Activated CD4-positive, alpha-beta T cell treated with anti-CD3 and anti-CD28 coated beads, Interleukin-2, amount 10 ng/mL, durations not matched to agents 7 days and 5 days (primary cell): ENCODE measurements at regions not wholly inside any gene's neighbourhood (a gene's known extent, or its start where the extent isn't known, plus 50 kb on each side); places are given as distances from the start of the nearest gene placed in this dataset.
A peak's percentile ranks its signal among the peaks of the same experiment; 100 is the strongest.
"Not testable (repeated sequence)": the region's sequence is repeated elsewhere in the genome, so short reads cannot be mapped to it uniquely, and the experiment has no call there.

Experiments
- CTCF ChIA-PET: fragments of 350-600 bp; sonication (Branson Sonifier 250); formaldehyde crosslinking; loops from one replicate; lab custom pipeline; 2021; ENCODE audit warnings: antibody characterized with exemption; lab: Charles Lee
- POLR2A ChIA-PET: fragments of 350-600 bp; sonication (Branson Sonifier 250); formaldehyde crosslinking; loops from one replicate; lab custom pipeline; 2021; ENCODE audit warnings: antibody characterized with exemption; lab: Charles Lee
- DNase-seq: peaks from one replicate; pipeline ENCODE4 v3.0.0-alpha.2; 2020
- H3K27ac Mint-ChIP-seq: one replicate; pipeline ENCODE4 v1.8.0; 2021; ENCODE audit warnings: mild to moderate bottlenecking, moderate library complexity, mixed read lengths
- H3K27me3 Mint-ChIP-seq: one replicate; pipeline ENCODE4 v1.8.0; 2021; ENCODE audit warnings: mixed read lengths
- H3K36me3 Mint-ChIP-seq: one replicate; pipeline ENCODE4 v1.8.0; 2021; ENCODE audit warnings: low read depth, mixed read lengths
- H3K4me1 Mint-ChIP-seq: one replicate; pipeline ENCODE4 v1.8.0; 2021; ENCODE audit warnings: mixed read lengths
- H3K4me3 Mint-ChIP-seq: one replicate; pipeline ENCODE4 v1.8.0; 2021; ENCODE audit warnings: mild to moderate bottlenecking, moderate library complexity, mixed read lengths
- H3K9me3 Mint-ChIP-seq: one replicate; pipeline ENCODE4 v1.8.0; 2021; ENCODE audit warnings: mixed read lengths

- Mint-ChIP-seq H3K27me3 (peaks cover 8% of the 10 kb centered on the region), H3K27ac (peak overlapping the region; percentile 73), H3K4me1 (peaks cover 4% of the 10 kb centered on the region), H3K9me3 (no peaks in the 10 kb centered on the region), H3K36me3 (no peaks in the 10 kb centered on the region), H3K4me3 (no peak overlapping the region)
- ChIA-PET CTCF (interaction anchor here (0.9 to 1.6 kb wide), 2 partner anchors 93 to 152 kb away, joined by 3 read pairs; no protein-coding TSS in a partner anchor), POLR2A (no interaction called here)
- DNase-seq = no peak
Measured at GRCh38 chr6:63504777-63505384, 67.4 kb upstream of the LOC128125822 start.

DNA sequence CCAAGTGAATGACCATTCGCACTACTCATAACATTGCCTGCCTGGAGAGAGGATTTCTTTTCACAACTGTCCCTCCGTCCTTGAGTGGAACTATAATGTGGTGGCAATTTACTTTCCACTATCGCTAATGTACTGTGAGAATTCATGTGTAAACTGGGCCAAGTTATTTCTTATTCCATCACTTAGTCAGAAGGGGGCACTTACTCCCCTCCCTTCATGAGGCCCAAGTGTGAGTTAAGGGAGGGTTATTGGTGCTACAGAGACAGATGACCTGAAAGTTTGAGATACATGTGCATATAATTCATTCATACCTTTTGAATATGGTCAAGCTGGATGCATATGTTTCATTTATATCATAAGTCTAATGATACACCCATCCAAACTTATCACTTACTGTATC lies 65.2 kb upstream of the LOC128125822 start:
- no peaks in the 10 kb centered on the region for H3K36me3 Mint-ChIP-seq

DNA sequence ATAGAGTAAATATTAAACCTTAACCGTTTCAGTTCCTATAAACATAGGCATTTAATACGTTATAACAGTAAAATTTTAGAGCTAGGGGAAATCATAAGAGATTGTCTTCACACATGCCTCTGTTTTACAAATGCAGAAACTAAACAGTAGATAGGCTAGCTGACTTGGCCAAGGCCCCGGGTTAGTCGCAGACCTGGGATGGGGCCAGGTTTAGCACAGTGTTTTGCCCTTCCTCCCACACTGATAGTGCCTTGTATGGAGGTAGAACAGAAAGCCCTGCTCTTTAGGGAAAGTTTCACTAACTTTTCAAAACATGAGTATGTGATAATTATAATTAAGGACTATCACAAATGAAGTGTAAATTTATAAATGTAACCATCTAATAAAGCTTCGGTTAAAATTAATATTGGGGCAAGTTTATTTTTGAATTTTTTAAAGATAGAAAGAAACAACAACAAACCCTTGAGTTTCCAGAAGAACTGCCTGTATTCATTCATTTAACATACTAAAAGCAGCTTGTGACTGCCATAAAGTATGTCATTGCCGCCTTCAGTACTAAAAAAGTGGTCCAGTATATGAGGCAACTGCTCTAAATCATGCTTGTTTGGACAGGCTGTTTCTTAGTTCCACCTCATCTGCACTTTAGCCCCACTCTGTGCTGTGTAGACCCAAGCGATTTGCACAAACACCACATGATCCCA lies 62.5 kb upstream of the LOC128125822 start:
- DNase-seq = no peak
- CTCF ChIA-PET = interaction anchor here (0.6 kb wide), 1 partner anchor 18 kb away, joined by 3 read pairs; no protein-coding TSS in a partner anchor
- H3K27me3 Mint-ChIP-seq = peaks cover 7% of the 10 kb centered on the region
- H3K9me3 Mint-ChIP-seq = no peaks in the 10 kb centered on the region
- no peaks in the 10 kb centered on the region for H3K36me3 Mint-ChIP-seq
- H3K4me1 Mint-ChIP-seq = peaks cover 3% of the 10 kb centered on the region
- no peak overlapping the region for H3K4me3 Mint-ChIP-seq
- POLR2A ChIA-PET = interaction anchor here (0.7 kb wide), 1 partner anchor 29 kb away, joined by 3 read pairs; no protein-coding TSS in a partner anchor
- H3K27ac Mint-ChIP-seq = no peak overlapping the region

More for the DNA sequence above, 65.2 kb upstream of the LOC128125822 start:
- POLR2A ChIA-PET = no interaction called here
- no peak overlapping the region for H3K4me3 Mint-ChIP-seq
- CTCF ChIA-PET = no interaction called here
- H3K27me3 Mint-ChIP-seq = peaks cover 4% of the 10 kb centered on the region
- DNase-seq = no peak
- no peaks in the 10 kb centered on the region for H3K9me3 Mint-ChIP-seq
- H3K27ac Mint-ChIP-seq = no peak overlapping the region
- peaks cover 4% of the 10 kb centered on the region for H3K4me1 Mint-ChIP-seq

GRCh38 chr6:63510353-63510686 lies 62.0 kb upstream of the LOC128125822 start:
- POLR2A ChIA-PET = interaction anchor here (0.7 kb wide), 1 partner anchor 28 kb away, joined by 3 read pairs; no protein-coding TSS in a partner anchor
- H3K36me3 Mint-ChIP-seq = no peaks in the 10 kb centered on the region
- H3K4me3 Mint-ChIP-seq = no peak overlapping the region
- CTCF ChIA-PET = no interaction called here
- no peaks in the 10 kb centered on the region for H3K9me3 Mint-ChIP-seq
- no peak overlapping the region for H3K27ac Mint-ChIP-seq
- no peak for DNase-seq
- H3K4me1 Mint-ChIP-seq = no peaks in the 10 kb centered on the region
- peaks cover 4% of the 10 kb centered on the region for H3K27me3 Mint-ChIP-seq

GRCh38 chr6:63510849-63511248 lies 61.4 kb upstream of the LOC128125822 start:
- no peaks in the 10 kb centered on the region for H3K4me1 Mint-ChIP-seq
- H3K27ac Mint-ChIP-seq = no peak overlapping the region
- ChIA-PET POLR2A (no interaction called here), CTCF (no interaction called here)
- no peak overlapping the region for H3K4me3 Mint-ChIP-seq
- no peak for DNase-seq
- H3K27me3 Mint-ChIP-seq = peaks cover 4% of the 10 kb centered on the region
- no peaks in the 10 kb centered on the region for H3K9me3 Mint-ChIP-seq
- no peaks in the 10 kb centered on the region for H3K36me3 Mint-ChIP-seq

GRCh38 chr6:63514488-63515173 lies 57.6 kb upstream of the LOC128125822 start:
- Mint-ChIP-seq H3K4me1 (peaks cover 4% of the 10 kb centered on the region), H3K4me3 (no peak overlapping the region), H3K36me3 (no peaks in the 10 kb centered on the region), H3K9me3 (no peaks in the 10 kb centered on the region), H3K27me3 (peaks cover 7% of the 10 kb centered on the region), H3K27ac (no peak overlapping the region)
- no peak for DNase-seq
- ChIA-PET POLR2A (interaction anchor here (1.0 kb wide), 1 partner anchor 26 kb away, joined by 4 read pairs; no protein-coding TSS in a partner anchor), CTCF (interaction anchor here (0.7 to 0.9 kb wide), 2 partner anchors 10 to 842 kb away, joined by 3 read pairs; no protein-coding TSS in a partner anchor)

DNA sequence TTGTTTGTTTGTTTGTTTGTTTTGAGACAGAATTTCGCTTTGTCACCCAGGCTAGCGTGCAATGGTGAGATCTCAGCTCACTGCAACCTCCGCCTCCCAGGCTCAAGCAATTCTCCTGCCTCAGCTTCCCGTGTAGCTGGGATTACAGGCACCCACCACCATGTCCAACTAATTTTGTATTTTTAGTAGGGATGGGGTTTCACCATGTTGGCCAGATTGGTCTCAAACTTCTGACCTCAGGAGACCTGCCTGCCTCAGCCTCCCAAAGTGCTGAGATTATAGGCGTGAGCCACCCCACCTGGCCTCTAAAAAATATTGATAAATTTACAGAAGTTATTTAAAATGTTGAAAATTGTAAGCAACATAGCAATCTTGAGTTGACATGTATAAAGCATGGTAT lies 57.1 kb upstream of the LOC128125822 start:
- H3K9me3 Mint-ChIP-seq, H3K27me3 Mint-ChIP-seq, DNase-seq, H3K4me3 Mint-ChIP-seq, H3K36me3 Mint-ChIP-seq, H3K27ac Mint-ChIP-seq, H3K4me1 Mint-ChIP-seq: not testable (repeated sequence)
- POLR2A ChIA-PET = interaction anchor here (1.0 kb wide), 1 partner anchor 27 kb away, joined by 4 read pairs; no protein-coding TSS in a partner anchor
- CTCF ChIA-PET = interaction anchor here (0.9 kb wide), 1 partner anchor 9 kb away, joined by 3 read pairs; no protein-coding TSS in a partner anchor

DNA sequence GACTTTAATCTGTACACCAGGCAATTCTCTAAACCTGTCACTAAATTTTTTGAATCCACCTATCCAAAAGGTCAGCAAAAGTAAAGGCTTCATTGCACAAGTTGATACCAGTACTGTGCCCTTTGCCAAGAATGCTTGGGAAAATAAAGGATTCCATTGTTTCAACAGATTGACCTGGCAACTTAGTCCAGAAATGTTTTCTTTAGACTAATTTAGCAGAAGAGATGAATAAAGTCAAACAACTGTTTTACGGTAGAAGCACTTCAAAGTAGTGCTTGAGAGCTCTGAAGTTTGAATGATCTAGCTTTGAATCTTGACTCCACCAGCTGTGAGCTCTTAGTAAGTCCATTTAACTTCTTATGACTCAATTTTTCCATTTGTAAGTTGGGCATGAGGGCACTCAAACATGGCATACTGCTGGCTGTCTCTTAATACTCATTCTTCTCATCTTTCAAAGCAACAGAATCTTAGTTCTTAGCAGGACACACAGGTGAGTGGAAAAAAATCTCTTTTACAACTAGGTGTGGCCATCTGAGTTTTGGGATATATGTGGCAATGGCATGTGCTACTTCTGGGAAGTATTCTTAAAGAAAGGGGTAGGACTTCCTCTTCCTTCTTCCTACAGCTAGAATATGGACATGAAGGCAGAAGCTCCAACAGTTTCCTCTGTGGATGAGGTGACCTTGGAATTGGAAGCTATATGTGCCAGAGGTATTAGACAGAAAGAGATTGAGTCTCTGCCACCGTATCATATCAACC lies 55.9 kb upstream of the LOC128125822 start:
- CTCF ChIA-PET = interaction anchor here (1.6 kb wide), 1 partner anchor 9 kb away, joined by 4 read pairs; no protein-coding TSS in a partner anchor

GRCh38 chr6:63517221-63517620 lies 55.1 kb upstream of the LOC128125822 start:
- POLR2A ChIA-PET = no interaction called here
- CTCF ChIA-PET = interaction anchor here (1.6 kb wide), 1 partner anchor 8 kb away, joined by 4 read pairs; no protein-coding TSS in a partner anchor
- Mint-ChIP-seq H3K27ac (no peak overlapping the region), H3K9me3 (no peaks in the 10 kb centered on the region), H3K27me3 (peaks cover 14% of the 10 kb centered on the region), H3K4me3 (no peak overlapping the region), H3K36me3 (no peaks in the 10 kb centered on the region), H3K4me1 (peaks cover 8% of the 10 kb centered on the region)
- no peak for DNase-seq

More for the DNA sequence above, 55.9 kb upstream of the LOC128125822 start:
- H3K36me3 Mint-ChIP-seq = no peaks in the 10 kb centered on the region
- no peak overlapping the region for H3K4me3 Mint-ChIP-seq
- H3K9me3 Mint-ChIP-seq = no peaks in the 10 kb centered on the region
- H3K27me3 Mint-ChIP-seq = peaks cover 10% of the 10 kb centered on the region
- no peak for DNase-seq
- H3K4me1 Mint-ChIP-seq = peaks cover 8% of the 10 kb centered on the region
- POLR2A ChIA-PET = no interaction called here
- H3K27ac Mint-ChIP-seq = no peak overlapping the region

DNA sequence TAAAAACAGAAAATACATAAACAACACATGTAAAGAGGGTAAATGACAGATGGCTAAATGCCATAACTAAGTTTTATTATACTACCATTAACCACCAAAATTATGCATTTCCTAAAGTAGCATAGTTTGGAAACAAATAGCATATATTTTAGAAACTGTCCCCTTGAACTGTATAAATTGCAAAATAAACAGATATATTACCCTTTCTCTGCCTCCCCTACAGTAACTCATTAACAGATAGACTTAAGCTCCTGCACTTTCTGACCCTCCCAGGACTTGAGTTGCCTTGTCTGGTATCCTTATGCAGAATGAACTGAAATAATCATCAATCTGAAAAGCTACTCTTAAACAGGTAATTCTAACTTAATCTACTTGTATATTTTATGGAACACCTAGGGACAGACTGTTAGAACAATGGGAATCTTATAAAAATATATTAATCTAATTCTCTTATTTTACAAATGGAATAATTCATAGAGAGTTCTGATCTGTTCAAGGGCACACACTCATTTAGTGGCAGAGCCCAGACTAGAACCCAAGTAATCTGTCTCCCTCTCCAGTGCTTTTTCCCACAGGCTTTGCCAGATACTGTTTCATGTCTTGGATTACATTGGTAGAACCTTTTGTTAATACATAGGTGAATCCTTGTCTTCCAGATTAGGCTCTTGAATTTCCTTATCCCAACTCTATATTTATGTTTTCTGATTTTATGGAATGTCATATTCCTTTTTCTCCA lies 50.6 kb upstream of the LOC128125822 start:
- POLR2A ChIA-PET = no interaction called here
- no peak overlapping the region for H3K4me3 Mint-ChIP-seq
- H3K27ac Mint-ChIP-seq = no peak overlapping the region
- DNase-seq = no peak
- H3K9me3 Mint-ChIP-seq = peaks cover 3% of the 10 kb centered on the region
- H3K27me3 Mint-ChIP-seq = peaks cover 10% of the 10 kb centered on the region
- CTCF ChIA-PET = no interaction called here
- H3K36me3 Mint-ChIP-seq = no peaks in the 10 kb centered on the region
- peaks cover 16% of the 10 kb centered on the region for H3K4me1 Mint-ChIP-seq
